HG03565 (cell line): ENCODE measurements at regions not wholly inside any gene's neighbourhood (a gene's known extent, or its start where the extent isn't known, plus 50 kb on each side); places are given as distances from the start of the nearest gene placed in this dataset.

Source experiments
- ATAC-seq: cut with Tn5 transposase; IDR thresholded peaks from one replicate; pipeline ENCODE4 v1.9.1; 2021; ENCODE audit warnings: mild to moderate bottlenecking, moderate library complexity; ENCODE audit not compliant: unreplicated experiment

DNA sequence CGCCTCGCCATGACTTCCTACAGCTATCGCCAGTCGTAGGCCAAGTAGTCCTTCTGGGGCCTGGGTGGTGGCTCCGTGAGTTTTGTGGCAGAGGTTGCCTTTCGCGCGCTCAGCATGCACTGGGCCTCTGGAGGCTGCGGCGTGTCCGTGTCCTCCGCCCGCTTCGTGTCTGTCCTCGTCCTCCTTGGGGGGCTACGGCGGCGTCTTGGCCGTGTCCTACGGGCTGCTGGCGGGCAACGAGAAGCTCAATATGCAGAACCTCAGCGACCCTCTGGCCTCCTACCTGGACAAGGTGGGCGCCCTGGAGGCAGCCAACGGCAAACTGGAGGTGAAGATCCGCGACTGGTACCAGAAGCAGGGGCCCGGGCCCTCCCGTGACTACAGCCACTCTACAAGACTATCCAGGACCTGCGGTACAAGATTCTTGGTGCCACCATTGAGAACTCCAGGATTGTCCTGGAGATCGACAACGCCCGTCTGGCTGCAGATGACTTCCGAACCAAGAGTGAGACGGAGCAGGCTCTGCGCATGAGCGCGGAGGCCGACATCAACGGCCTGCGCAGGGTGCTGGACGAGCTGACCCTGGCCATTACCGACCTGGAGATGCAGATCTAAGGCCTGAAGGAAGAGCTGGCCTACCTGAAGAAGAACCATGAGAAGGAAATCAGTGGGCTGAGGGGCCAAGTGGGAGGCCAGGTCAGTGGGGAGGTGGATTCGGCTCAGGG is 296.3 kb downstream of the OGFRL1 start:
- ATAC-seq = no peak

DNA sequence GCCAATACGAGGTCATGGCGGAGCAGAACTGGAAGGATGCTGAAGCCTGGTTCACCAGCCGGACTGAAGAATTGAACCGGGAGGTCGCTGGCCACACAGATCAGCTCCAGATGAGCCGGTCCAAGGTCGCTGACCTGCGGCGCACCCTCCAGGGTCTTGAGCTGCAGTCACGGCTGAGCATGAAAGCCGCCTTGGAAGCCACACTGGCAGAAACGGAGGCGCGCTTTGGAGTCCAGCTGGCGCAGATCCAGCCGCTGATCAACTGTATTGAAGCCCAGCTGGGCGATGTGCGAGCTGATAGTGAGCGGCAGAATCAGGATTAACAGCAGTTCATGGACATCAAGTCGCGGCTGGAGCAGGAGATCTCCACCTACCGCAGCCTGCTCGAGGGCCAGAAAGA is 296.9 kb downstream of the OGFRL1 start:
- ATAC-seq = no peak

DNA sequence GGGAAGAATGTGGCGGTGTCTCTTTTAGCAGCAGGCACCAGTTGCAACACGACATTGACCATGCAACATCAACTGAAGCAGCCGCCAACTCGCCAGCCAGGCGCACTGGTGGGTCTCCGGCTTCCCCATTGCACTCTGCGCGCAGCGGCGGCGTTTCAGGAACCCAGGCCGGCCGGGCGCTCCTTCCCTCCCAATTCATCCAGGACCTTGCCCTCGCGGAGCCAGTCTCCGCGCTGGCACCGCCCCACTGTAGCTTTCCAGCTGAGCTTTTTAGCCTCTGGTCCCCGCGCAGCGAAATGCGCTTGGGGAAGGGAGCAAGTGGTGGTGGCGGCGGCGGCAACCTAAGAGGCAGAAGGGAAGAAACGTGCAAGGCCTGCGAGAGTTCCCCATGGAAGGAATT is 297.9 kb upstream of the RIMS1 start:
- no peak for ATAC-seq

DNA sequence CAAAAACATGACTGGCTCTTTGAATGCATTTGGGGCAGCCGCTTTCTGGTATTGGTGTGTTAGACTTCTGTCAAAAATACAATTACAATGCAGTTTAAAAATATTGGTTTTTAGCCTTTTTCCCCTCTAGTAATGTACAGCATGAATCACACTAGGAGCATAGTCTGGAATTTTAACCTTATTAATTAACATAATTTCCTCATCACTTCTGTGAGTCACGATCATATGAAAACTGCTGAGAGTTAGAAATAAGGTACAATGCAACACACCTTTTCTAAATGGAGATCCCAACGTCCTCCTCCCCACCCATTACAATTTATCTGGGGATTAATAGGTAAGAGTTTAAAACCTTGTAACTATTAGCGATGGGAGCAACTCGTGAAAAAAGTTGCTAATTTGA is 297.1 kb upstream of the RIMS1 start:
- ATAC-seq = no peak

DNA sequence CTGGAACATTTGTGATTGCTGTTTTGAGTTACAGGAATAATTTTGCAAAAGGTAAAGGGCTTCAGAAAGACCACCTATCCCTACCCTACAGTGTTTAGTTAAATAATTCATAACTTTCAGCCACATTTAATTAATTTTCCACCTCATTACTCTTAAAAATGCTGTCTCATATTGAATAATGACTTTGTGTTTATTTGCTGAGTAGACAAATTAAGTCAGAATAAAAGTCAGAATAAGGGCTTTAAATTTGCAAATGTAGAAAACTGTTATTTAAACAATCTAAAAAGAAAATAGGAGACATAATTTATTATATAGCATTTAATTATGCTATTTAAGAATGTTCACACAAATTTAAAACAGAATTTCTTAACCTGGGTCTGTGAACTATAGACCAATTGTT is 293.7 kb upstream of the RIMS1 start:
- no peak for ATAC-seq

DNA sequence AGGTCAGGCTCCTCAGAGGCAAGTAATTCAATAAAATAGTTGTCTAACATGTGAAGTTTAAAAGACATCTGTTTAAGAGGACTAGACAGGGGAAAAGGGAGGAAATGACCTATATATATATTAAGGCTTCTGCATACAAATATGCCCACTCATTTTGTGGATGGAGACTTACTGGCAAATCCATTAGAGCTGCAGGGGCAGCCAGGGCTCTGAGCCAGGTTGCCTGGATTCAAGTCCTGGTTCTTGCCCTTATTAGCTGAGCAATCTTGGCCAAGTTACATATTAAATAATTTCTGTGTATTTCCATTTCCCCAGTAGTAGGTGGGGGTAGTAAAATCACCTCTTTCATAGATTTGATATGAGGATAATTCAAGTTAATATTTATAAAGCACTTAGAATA is 287.0 kb upstream of the RIMS1 start:
- no peak for ATAC-seq

DNA sequence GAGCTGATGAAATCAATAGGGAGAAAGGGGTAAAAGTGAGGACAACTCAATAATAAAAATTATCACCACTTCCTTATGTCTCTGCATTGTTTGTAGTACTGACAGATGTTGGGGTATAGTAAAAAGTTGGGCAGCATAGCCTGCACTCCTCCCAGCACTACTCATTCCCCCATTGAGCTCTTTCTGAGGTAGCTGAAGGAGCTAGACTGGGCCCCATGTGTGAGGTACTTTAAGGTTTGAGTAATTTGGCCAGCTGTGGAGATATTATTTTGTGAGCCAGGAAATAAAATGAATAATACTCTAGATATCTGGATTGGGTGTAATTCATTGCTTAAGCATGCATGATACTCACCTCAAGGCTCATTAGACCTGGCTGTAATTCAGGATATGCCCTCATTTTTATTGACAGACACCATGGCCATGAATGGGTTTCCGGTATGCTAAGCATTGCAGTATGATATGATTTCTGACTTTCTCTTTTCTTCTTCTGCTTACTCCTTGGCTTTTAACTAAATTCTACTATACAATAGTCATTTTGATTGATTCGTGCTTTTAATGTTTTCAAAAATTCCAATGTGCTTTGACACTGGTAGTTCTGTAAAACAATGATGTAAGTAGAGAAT is 283.9 kb upstream of the RIMS1 start:
- no peak for ATAC-seq

DNA sequence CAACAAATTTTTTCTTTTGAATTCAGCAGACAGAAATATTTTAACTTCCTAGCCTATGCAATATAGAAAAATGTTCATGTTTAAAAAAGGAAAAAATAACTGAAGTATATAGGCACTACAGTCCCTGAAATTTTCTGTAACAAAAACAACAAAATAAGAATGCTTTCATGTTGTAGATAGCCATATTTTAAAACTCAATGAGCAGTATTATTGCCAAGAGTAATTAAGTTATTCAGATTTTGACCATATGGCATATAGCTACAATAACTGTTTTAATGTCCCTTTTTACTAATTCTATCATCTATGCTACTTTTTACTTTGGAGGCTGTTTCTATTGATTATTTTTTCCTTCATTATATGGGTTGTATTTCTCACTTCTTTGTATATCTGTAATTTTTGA is 283.3 kb upstream of the RIMS1 start:
- no peak for ATAC-seq

DNA sequence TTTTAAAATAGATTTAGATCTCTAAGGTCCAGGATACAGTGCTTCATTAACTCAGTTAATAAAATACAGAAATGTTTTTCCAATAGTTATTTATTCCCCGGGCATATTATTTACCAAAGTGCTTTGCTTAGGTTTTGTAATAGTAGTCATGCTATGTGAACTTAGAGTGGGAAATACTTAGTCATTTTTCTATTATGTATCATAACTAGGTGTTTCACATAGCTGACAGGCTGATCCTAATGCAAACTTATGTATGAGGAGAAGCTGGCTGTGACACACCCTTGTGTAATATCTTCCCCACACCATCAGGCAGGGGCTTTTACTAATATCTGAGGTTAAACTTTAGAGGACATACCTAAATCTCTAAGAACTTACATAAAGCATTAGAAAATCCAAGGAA is 277.7 kb upstream of the RIMS1 start:
- ATAC-seq = no peak

DNA sequence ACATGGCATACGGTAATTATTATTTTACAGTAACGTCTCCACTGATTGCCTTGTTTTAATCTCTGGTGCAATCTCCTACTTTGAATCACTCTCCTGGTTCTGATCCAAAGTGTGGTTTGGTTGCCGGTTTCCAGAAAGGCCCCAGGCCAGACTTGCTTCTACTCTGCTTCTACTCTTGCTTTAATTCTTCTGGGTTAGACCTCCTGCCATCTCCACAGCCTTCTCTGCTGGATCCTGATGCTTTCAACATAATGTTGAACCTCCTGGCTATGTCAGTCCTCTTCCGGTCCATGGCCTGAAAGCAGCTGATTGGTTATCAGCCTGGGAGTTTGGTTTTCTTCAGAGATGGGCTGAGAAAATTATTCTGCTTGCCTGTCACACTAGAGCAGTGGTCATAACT is 266.5 kb upstream of the RIMS1 start:
- no peak for ATAC-seq

DNA sequence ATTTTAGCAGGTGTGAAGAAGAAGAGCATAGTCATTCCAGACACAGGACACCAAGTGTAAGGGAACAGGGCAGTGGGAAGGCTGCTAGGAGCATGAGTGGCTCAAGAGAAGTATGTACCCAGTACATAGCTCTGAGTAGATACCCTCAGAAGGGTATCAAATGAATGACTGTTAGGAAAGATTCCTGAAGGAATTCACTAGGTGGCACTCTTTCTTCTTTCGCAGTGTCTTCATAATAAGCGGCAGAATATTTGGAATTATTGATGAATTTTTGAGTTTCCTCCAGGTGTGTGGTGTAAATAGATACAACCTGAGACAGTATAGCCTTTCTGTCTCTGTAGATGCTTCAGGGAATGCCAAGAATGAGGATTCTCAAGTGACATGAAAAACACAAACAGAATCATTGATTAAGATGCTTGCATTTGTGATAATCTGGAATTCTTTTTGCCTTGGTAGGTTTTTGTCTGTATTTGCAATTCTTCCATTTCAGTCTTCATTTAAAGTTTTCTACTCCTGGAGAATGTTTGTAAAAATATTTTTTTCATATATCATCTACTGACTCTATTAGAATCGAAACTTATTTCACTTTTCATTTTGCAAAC is 264.3 kb upstream of the RIMS1 start:
- ATAC-seq = no peak

DNA sequence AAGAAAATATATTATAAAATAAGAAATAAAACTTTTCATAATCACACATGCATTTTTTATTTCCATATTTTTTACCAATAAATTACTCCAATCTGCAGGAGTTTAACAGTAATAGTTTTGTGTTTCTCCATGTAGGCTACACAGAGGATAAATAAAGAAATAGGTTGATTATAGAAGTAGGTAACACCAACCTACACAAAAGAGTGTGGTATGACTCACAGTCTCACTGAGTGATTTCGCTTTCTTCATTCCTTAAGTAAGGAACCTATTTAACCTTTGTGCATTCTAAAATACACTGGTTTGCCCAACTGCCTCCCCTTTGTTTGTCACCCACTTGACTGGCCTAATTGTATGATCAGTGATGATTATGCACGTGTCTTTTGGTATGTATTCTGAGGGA is 244.2 kb upstream of the RIMS1 start:
- ATAC-seq = no peak

DNA sequence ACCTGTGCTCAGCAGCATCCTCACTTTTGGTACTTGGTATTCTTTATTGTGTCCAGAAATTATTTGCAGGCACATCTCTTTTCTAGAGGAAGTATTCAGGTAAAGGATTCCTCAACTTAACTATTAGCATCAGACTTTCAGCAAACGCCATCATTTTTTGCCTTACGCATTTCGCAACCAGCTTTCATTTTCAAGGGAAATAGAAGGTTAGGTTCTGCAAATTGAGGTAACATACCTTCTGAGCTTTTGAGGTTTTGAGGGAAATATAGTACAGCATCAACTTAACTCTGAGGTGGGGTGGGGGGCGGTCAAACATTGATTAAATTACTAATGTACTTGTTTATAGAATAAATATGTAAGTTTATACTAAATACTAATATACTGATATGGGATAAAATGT is 243.6 kb upstream of the RIMS1 start:
- ATAC-seq = no peak

DNA sequence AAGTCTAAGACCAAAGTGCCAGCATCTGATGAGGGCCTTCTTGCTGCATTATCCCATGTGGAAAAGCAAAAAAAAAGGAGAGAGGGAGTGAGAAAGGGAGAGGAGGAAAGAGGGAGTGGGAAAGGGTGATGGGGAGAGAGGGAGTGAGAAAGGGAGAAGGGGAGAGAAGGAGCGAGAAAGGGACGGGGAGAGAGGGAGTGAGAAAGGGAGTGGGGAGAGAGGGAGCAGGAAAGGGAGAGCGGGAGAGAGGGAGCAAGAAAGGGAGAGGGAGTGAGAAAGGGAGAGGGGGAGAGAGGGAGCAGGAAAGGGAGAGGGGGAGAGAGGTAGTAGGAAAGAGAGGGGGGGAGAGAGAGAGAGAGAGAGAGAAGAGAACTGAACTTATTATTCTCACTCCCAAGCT is 241.1 kb upstream of the RIMS1 start:
- ATAC-seq = no peak

DNA sequence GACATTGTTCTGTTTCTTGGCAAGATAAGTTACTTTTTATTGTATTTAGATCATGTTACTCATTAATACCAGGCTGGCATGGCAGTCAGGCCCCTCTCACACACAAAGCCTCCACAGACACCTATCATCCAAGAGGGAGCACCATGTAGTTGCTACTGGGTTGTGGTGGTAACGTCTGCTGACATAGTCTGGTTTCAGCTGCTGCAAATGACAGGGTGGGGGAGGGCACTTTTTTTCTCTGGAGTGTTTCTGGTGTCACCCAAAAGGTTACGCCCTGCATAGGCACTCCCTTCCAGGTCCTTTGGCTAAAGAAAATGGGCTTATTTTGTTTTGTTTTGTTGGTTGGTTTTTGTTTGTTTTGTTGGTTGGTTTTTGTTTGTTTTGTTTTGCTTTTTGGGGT is 236.4 kb upstream of the RIMS1 start:
- no peak for ATAC-seq

DNA sequence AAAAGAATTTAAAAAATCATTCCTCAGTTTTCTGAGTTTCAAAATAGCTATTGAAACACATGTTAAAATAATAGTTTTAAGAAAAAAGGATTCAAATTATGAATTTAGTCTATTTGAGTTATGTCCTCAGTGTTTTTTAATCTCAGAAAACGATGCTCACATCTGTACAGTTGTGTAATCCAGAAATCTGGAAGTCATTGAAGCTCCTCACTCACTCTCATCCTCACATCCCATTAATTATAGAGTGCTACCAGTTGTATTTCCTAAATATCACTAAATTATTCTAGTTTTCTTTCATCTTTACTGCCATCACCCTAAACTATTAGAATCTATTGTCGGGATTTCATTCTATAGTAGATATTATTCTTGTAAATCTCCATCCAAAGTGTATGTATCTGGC is 234.7 kb upstream of the RIMS1 start:
- ATAC-seq = no peak

DNA sequence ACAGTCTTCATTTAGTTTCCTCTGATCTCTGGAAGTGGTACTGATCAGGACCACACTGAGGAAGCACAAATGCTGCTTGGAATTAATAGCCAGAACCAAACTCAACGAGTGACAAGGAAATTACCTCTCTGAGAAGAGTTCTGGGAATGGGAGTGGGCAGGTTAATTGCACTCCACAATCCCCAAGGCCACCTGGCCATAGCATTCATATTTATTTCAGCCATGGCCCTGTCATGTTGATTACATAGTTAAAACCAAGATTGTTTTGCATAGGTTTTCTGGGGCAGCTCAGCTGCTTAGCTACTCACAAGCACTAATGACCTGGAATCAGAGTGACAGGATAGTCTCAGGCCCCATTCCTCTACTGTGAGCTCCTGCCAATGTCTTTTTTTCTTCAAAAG is 230.2 kb upstream of the RIMS1 start:
- no peak for ATAC-seq

DNA sequence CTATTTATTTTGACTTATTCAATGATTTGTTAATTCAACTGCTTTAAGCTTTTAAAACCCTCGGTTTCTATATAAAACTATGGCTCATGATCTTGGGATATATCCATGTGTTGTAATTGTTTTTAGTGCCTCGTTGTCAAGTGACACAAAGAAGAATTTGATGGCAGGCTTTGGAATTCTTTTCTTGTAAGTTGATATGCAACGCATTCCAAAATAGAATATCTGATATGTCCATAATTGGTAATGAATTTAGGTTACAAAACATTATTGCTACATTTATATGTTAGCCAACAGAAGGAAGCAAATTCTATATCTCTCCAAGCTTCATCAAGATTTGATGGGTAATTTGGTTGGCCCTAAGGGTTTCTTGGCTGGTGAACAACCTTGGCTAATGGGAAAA is 220.4 kb upstream of the RIMS1 start:
- no peak for ATAC-seq

DNA sequence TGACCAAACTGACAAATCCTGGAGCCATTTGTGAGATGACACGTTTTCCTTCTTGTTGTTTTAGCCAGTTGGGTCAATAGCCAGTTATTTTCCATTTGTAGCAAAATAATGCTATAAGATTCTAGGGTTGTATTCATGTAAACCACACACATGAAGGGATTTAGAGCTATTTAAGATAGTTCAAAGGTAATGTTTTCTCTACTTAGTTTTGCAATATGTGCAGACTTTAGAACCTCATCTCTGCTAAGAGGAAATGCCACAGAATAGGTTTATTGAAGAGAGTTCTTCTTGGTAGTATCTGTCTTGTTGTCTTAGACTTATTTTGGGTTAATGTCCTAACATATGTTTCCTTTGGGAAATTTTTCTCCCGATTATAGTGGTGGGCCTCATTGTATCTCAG is 213.5 kb upstream of the RIMS1 start:
- ATAC-seq = no peak

DNA sequence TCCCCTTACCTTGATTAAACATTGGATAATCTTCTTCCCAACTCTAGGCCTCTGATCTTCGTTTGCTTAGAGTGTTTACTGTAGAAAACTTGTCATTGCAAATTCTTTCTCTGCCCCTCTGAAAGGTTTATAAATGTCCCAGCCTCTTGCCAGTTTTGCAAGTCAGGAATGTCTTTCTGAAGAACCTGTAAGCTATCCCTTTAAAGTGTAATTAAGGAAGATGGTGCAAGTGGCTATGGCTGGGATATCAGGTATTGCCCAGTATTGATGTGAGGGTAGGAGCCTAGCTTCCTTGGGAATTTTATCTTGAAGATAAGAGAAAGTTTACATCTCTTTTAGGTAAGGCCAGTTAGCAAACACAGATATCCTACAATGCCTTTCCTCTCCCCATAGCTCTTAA is 211.0 kb upstream of the RIMS1 start:
- no peak for ATAC-seq

DNA sequence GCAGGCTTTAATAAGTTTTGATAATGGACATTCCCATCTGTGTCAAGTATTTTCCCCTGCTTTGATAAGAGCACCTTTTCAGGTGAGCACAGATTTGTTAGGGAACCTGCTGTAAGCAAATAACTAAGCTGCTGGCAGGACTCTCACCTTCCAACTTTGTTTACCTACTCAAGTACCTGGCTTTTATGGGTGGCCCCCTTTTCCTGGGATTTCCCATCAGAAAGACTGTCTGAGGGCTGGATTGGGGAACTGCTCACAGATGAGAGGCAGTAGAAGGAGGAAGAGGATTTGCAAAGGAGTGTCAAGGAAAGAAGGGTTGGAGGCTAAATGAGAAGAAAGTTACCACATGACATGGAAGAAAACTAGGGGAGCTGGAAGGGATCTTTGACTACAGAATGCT is 210.1 kb upstream of the RIMS1 start:
- no peak for ATAC-seq

DNA sequence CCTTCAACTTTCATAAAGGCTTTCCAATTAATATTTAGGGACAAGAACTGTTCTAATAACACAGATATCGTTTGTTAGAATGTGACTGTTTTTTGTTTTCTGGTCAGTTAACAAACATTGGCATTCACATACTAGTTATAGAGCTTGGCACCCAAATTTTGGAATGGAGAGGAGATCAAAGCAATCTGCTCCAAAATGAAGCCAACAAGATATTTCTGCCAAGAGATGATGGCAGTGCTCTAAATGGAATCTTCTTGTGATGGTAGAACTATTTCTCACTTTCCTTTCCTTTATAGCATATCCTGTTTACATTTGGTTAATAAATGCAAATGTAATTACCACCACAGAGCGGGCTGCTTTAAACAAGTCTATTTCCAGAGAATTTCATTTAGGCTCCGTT is 208.3 kb upstream of the RIMS1 start:
- ATAC-seq = no peak
